Stimulated activated CD8-positive, alpha-beta memory T cell treated with anti-CD3 and anti-CD28 coated beads, Interleukin-7, amount 100 ng/mL, for 48 hours (primary cell): ENCODE measurements at regions not wholly inside any gene's neighbourhood (a gene's known extent, or its start where the extent isn't known, plus 50 kb on each side); places are given as distances from the start of the nearest gene placed in this dataset.

Source experiments
- DNase-seq, 2 donors: peaks; one replicate each; pipeline ENCODE4 v3.0.0-alpha.2; 2020; ENCODE audit warnings: low read depth in 1 of 2; ENCODE audit errors: extremely low read depth in 1 of 2

- no peak for DNase-seq
Measured at GRCh38 chr15:47990821-47991220, 130.0 kb upstream of the SLC24A5 start.

- no peak for DNase-seq
Measured at GRCh38 chr15:47991357-47991756, 129.4 kb upstream of the SLC24A5 start.

- DNase-seq = no peak
Measured at GRCh38 chr15:47993051-47993450, 127.7 kb upstream of the SLC24A5 start.

- no peak for DNase-seq
Measured at GRCh38 chr15:47997195-47998080, 123.4 kb upstream of the SLC24A5 start.

GRCh38 chr15:47998619-47999019 lies 122.2 kb upstream of the SLC24A5 start:
- no peak for DNase-seq

GRCh38 chr15:48001393-48002039 lies 119.3 kb upstream of the SLC24A5 start:
- no peak for DNase-seq

GRCh38 chr15:48002767-48003166 lies 118.0 kb upstream of the SLC24A5 start:
- DNase-seq = no peak

GRCh38 chr15:48003441-48003840 lies 117.3 kb upstream of the SLC24A5 start:
- no peak for DNase-seq

GRCh38 chr15:48005077-48005476 lies 115.7 kb upstream of the SLC24A5 start:
- no peak for DNase-seq

GRCh38 chr15:48006031-48006511 lies 114.7 kb upstream of the SLC24A5 start:
- DNase-seq = no peak

- no peak for DNase-seq
Measured at GRCh38 chr15:48010316-48010715, 110.5 kb upstream of the SLC24A5 start.

- no peak for DNase-seq
Measured at GRCh38 chr15:48012191-48012590, 108.6 kb upstream of the SLC24A5 start.

GRCh38 chr15:48016865-48017264 lies 103.9 kb upstream of the SLC24A5 start:
- no peak for DNase-seq

GRCh38 chr15:48017747-48018146 lies 103.0 kb upstream of the SLC24A5 start:
- DNase-seq = no peak

GRCh38 chr15:48020166-48020565 lies 100.6 kb upstream of the SLC24A5 start:
- DNase-seq = no peak

- no peak for DNase-seq
Measured at GRCh38 chr15:48021336-48022086, 99.3 kb upstream of the SLC24A5 start.

GRCh38 chr15:48025118-48025517 lies 95.7 kb upstream of the SLC24A5 start:
- no peak for DNase-seq

GRCh38 chr15:48028712-48029111 lies 92.1 kb upstream of the SLC24A5 start:
- DNase-seq = no peak

- DNase-seq = no peak
Measured at GRCh38 chr15:48029642-48030041, 91.1 kb upstream of the SLC24A5 start.

GRCh38 chr15:48031466-48031865 lies 89.3 kb upstream of the SLC24A5 start:
- DNase-seq = no peak

GRCh38 chr15:48031973-48032372 lies 88.8 kb upstream of the SLC24A5 start:
- DNase-seq = no peak
